ENCODE measurements at regions not wholly inside any gene's neighbourhood (a gene's known extent, or its start where the extent isn't known, plus 50 kb on each side); places are given as distances from the start of the nearest gene placed in this dataset.

DNA sequence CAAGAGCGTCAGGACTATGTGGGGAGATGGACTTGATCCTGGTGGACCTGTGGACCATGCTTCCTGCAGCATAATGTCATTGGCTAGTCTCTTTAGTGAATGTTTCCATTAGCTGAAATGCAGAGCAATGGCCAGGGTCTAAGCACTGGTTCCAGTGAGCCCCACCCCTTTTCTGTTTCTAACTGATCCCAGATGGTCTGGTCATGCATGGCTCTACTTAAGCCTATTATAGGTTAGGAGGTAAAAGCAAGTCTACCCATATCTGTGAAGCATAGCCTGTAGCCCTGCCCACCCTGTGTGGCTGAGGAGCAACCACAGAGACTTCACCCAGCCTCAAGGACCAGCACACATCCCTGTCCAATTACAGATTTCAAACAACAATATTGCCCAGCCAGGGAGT, 419.2 kb downstream of the ZNF385D start:
- TF ChIP-seq, protein P1, sequence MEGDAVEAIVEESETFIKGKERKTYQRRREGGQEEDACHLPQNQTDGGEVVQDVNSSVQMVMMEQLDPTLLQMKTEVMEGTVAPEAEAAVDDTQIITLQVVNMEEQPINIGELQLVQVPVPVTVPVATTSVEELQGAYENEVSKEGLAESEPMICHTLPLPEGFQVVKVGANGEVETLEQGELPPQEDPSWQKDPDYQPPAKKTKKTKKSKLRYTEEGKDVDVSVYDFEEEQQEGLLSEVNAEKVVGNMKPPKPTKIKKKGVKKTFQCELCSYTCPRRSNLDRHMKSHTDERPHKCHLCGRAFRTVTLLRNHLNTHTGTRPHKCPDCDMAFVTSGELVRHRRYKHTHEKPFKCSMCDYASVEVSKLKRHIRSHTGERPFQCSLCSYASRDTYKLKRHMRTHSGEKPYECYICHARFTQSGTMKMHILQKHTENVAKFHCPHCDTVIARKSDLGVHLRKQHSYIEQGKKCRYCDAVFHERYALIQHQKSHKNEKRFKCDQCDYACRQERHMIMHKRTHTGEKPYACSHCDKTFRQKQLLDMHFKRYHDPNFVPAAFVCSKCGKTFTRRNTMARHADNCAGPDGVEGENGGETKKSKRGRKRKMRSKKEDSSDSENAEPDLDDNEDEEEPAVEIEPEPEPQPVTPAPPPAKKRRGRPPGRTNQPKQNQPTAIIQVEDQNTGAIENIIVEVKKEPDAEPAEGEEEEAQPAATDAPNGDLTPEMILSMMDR (IDR thresholded peaks at IDR 0.05) = no peak
- no peak for TF ChIP-seq POLR2AphosphoS5 (IDR thresholded peaks at IDR 0.05; ENCODE audit: low read depth, low read length)
- TF ChIP-seq SIN3A (IDR thresholded peaks at IDR 0.05; ENCODE audit: borderline replicate concordance, insufficient read depth, low read depth, low read length) = no peak
- TF ChIP-seq, protein P2, sequence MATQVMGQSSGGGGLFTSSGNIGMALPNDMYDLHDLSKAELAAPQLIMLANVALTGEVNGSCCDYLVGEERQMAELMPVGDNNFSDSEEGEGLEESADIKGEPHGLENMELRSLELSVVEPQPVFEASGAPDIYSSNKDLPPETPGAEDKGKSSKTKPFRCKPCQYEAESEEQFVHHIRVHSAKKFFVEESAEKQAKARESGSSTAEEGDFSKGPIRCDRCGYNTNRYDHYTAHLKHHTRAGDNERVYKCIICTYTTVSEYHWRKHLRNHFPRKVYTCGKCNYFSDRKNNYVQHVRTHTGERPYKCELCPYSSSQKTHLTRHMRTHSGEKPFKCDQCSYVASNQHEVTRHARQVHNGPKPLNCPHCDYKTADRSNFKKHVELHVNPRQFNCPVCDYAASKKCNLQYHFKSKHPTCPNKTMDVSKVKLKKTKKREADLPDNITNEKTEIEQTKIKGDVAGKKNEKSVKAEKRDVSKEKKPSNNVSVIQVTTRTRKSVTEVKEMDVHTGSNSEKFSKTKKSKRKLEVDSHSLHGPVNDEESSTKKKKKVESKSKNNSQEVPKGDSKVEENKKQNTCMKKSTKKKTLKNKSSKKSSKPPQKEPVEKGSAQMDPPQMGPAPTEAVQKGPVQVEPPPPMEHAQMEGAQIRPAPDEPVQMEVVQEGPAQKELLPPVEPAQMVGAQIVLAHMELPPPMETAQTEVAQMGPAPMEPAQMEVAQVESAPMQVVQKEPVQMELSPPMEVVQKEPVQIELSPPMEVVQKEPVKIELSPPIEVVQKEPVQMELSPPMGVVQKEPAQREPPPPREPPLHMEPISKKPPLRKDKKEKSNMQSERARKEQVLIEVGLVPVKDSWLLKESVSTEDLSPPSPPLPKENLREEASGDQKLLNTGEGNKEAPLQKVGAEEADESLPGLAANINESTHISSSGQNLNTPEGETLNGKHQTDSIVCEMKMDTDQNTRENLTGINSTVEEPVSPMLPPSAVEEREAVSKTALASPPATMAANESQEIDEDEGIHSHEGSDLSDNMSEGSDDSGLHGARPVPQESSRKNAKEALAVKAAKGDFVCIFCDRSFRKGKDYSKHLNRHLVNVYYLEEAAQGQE (IDR thresholded peaks at IDR 0.05; ENCODE audit: insufficient read depth in 1 of 2, low read depth in 2 of 2, low read length in 1 of 2) = no peak

Data from Panc1 (cell line).